Kidney epithelial cell (primary cell): ENCODE measurements at regions not wholly inside any gene's neighbourhood (a gene's known extent, or its start where the extent isn't known, plus 50 kb on each side); places are given as distances from the start of the nearest gene placed in this dataset.

Experiments
- DNase-seq: peaks from one replicate; pipeline ENCODE4 v3.0.0-alpha.2; 2010; ENCODE audit warnings: low read depth
- H3K27me3 ChIP-seq: 2 replicates; pipeline ENCODE4 v1.6.0; 2011; ENCODE audit warnings: low read length; ENCODE audit not compliant: control insufficient read depth, insufficient read depth
- H3K36me3 ChIP-seq: 2 replicates; pipeline ENCODE4 v1.5.1; 2011; ENCODE audit warnings: low read length; ENCODE audit not compliant: control insufficient read depth, insufficient read depth
- H3K4me3 ChIP-seq: 2 replicates; pipeline ENCODE4 v1.5.1; 2011; ENCODE audit warnings: low read depth, mild to moderate bottlenecking, control low read depth, low read length
- CTCF ChIP-seq: IDR thresholded peaks from 2 replicates; pipeline ENCODE4 v1.5.1; 2011; ENCODE audit warnings: mild to moderate bottlenecking, moderate library complexity, low read length, control low read depth, inconsistent platforms; ENCODE audit not compliant: insufficient read depth, poor library complexity, severe bottlenecking

DNA sequence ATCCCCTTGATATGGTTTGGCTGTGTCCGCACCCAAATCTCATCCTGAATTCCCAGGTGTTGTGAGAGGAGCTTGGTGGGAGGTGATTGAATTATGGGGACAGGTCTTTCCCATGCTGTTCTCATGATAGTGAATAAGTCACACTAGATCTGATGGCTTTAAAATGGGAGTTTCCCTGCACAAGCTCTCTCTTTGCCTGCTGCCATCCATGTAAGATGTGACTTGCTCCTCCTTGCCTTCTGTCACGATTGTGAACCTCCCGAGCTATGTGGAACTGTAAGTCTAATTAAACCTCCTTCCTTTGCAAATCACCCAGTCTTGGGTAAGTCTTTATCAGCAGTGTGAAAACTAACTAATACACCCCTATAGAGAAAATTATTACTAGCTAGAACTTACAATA is 959.5 kb upstream of the ADGRL2 start:
- Histone ChIP-seq H3K4me3 (no peak overlapping the region), H3K36me3 (no peaks in the 10 kb centered on the region), H3K27me3 (no peaks in the 10 kb centered on the region)
- DNase-seq = no peak
- no peak for TF ChIP-seq CTCF

DNA sequence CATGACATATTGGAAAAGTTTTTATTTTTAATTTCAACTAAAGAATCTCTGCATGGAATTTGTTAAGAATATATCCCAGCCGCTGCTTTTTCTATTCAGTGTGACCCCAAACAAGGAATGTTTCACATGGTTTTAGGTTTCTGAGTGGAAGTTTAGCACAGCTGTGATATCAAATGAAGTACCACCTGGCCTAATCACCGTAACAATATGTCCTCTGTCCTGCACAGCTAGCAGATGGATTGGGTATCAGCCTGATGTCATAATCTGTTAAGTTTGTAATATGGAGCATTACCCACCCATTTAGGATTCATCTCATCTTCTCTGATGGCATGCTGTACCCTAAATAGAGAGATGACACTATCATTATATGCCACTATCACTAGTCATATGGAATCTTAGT is 963.7 kb upstream of the ADGRL2 start:
- Histone ChIP-seq H3K36me3 (no peaks in the 10 kb centered on the region), H3K4me3 (no peak overlapping the region), H3K27me3 (no peaks in the 10 kb centered on the region)
- no peak for DNase-seq
- no peak for TF ChIP-seq CTCF

DNA sequence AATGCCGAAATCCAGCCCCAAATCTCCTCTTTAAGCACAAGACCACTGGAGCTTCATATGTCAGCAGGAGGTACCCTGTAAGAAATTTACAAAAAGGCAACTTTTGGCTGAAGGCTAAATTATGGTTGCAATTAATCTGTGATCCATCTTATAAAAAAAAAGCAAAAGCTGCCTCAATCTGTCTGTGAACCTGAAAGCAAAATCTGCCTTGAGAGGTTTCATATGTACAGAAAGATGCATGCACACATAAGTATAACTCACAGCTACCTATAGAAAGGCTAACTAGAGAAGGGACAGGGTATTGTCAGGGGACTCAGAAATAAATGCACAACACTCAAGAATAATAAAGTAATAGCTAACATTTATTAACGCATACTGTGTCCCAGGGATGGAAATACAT is 964.2 kb upstream of the ADGRL2 start:
- TF ChIP-seq CTCF = no peak
- DNase-seq = no peak
- Histone ChIP-seq H3K27me3 (no peaks in the 10 kb centered on the region), H3K36me3 (no peaks in the 10 kb centered on the region), H3K4me3 (no peak overlapping the region)

GRCh38 chr1:80827666-80828065 is 973.1 kb upstream of the ADGRL2 start:
- no peak for DNase-seq
- H3K36me3 ChIP-seq = no peaks in the 10 kb centered on the region
- no peak for TF ChIP-seq CTCF

GRCh38 chr1:80825067-80825466 is 975.7 kb upstream of the ADGRL2 start:
- no peak for DNase-seq
- H3K36me3 ChIP-seq = no peaks in the 10 kb centered on the region
- H3K27me3 ChIP-seq = no peaks in the 10 kb centered on the region
- TF ChIP-seq CTCF = no peak
- H3K4me3 ChIP-seq = no peak overlapping the region

More at GRCh38 chr1:80827666-80828065, 973.1 kb upstream of the ADGRL2 start:
- Histone ChIP-seq H3K4me3 (no peak overlapping the region), H3K27me3 (no peaks in the 10 kb centered on the region)

DNA sequence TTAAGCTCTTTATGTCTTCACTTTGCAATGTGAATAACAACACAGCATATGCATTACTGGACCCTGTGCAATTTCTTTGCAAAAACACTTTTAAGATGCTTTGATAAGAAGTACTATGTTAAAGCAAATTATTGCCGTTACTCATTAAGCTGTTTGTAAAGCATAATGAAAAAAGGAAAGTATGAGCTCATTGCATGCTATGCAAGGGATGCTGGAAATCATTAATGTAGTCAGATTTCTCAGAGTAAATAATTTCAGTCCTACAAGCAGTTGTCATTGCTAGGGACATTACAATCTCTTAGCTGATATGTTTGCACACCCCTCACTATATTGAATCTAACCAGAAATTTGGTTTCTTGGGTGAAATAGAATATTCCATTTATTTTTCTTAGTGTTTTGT is 982.5 kb upstream of the ADGRL2 start:
- TF ChIP-seq CTCF = no peak
- DNase-seq = no peak
- Histone ChIP-seq H3K4me3 (no peak overlapping the region), H3K27me3 (no peaks in the 10 kb centered on the region), H3K36me3 (no peaks in the 10 kb centered on the region)
